Karpas-422 (cell line): ENCODE measurements at regions not wholly inside any gene's neighbourhood (a gene's known extent, or its start where the extent isn't known, plus 50 kb on each side); places are given as distances from the start of the nearest gene placed in this dataset.
"Not testable (repeated sequence)": the region's sequence is repeated elsewhere in the genome, so short reads cannot be mapped to it uniquely, and the experiment has no call there.

Experiments used
- DNase-seq: peaks from one replicate; pipeline ENCODE4 v3.0.0-alpha.2; 2015
- H2AFZ ChIP-seq: fragments of 200-600 bp; sonication (generic); 2 replicates; pipeline ENCODE4 v1.6.1; 2014; ENCODE audit warnings: antibody characterized with exemption, low read length, mixed read lengths
- H3K27ac ChIP-seq: fragments of 200-600 bp; sonication (generic); 2 replicates; pipeline ENCODE4 v1.5.1; 2014; ENCODE audit warnings: mild to moderate bottlenecking, low read length, moderate library complexity
- H3K27me3 ChIP-seq: fragments of 200-600 bp; sonication (generic); 2 replicates; pipeline ENCODE4 v1.6.1; 2014; ENCODE audit warnings: low read length, mixed read lengths
- H3K36me3 ChIP-seq: fragments of 200-600 bp; sonication (generic); 2 replicates; pipeline ENCODE4 v1.6.1; 2014; ENCODE audit warnings: low read length, mixed read lengths; ENCODE audit not compliant: insufficient read depth
- H3K4me1 ChIP-seq: fragments of 200-600 bp; sonication (generic); 2 replicates; pipeline ENCODE4 v1.6.1; 2014; ENCODE audit warnings: mild to moderate bottlenecking, low read length, mixed read lengths
- H3K4me2 ChIP-seq: fragments of 200-600 bp; sonication (generic); 2 replicates; pipeline ENCODE4 v1.6.1; 2014; ENCODE audit warnings: low read length, low read depth, mild to moderate bottlenecking; ENCODE audit not compliant: poor library complexity, severe bottlenecking
- H3K4me3 ChIP-seq: fragments of 200-600 bp; sonication (generic); 2 replicates; pipeline ENCODE4 v1.5.1; 2014; ENCODE audit warnings: mild to moderate bottlenecking, antibody characterized with exemption, low read length, mixed read lengths
- H3K79me2 ChIP-seq: fragments of 200-600 bp; sonication (generic); 2 replicates; pipeline ENCODE4 v1.6.1; 2014; ENCODE audit warnings: mild to moderate bottlenecking, low read length, mixed read lengths
- H3K9ac ChIP-seq: fragments of 200-600 bp; sonication (generic); 2 replicates; pipeline ENCODE4 v1.6.0; 2014; ENCODE audit warnings: low read length
- H3K9me2 ChIP-seq: fragments of 200-600 bp; sonication (generic), shearing (Covaris generic); replicated peaks from 2 replicates; pipeline ENCODE4 v1.6.0; 2014; ENCODE audit warnings: mild to moderate bottlenecking, low read length, moderate library complexity; ENCODE audit not compliant: insufficient read depth
- H3K9me3 ChIP-seq: fragments of 300-700, 200-600 bp; sonication (generic); 2 replicates; pipeline ENCODE4 v1.6.1; 2014; ENCODE audit warnings: low read length, mixed read lengths
- H4K20me1 ChIP-seq: fragments of 200-600 bp; sonication (generic); 2 replicates; pipeline ENCODE4 v1.6.1; 2014; ENCODE audit warnings: mild to moderate bottlenecking, antibody characterized with exemption, low read length, low read depth; ENCODE audit not compliant: insufficient read depth

GRCh38 chr9:65445991-65446390 lies 161.0 kb upstream of the FOXD4L5 start:
- not testable (repeated sequence) for H4K20me1 ChIP-seq, H3K79me2 ChIP-seq, H3K4me1 ChIP-seq, DNase-seq, H3K27me3 ChIP-seq, H3K4me2 ChIP-seq, H3K36me3 ChIP-seq, H3K9me3 ChIP-seq, H3K4me3 ChIP-seq, H3K9ac ChIP-seq, H3K27ac ChIP-seq, H2AFZ ChIP-seq, H3K9me2 ChIP-seq

GRCh38 chr9:65444943-65445342 lies 159.9 kb upstream of the FOXD4L5 start:
- Histone ChIP-seq H3K36me3 (no peaks in the 10 kb centered on the region), H3K79me2 (no peaks in the 10 kb centered on the region), H3K27me3 (no peaks in the 10 kb centered on the region), H3K27ac (no peak overlapping the region), H3K9me3 (peaks cover 5% of the 10 kb centered on the region; the same call in 1 of the 2 replicates), H3K4me2 (no peak overlapping the region), H3K9me2 (no peaks in the 10 kb centered on the region), H3K9ac (no peak overlapping the region), H4K20me1 (no peaks in the 10 kb centered on the region), H3K4me3 (no peak overlapping the region), H2AFZ (no peak overlapping the region), H3K4me1 (no peaks in the 10 kb centered on the region)
- DNase-seq: no peak

GRCh38 chr9:65442116-65442515 lies 157.1 kb upstream of the FOXD4L5 start:
- H3K79me2 ChIP-seq, H3K36me3 ChIP-seq, H3K27me3 ChIP-seq, H3K4me3 ChIP-seq, H3K27ac ChIP-seq, DNase-seq, H3K9ac ChIP-seq, H4K20me1 ChIP-seq, H3K9me2 ChIP-seq, H2AFZ ChIP-seq, H3K9me3 ChIP-seq, H3K4me2 ChIP-seq, H3K4me1 ChIP-seq: not testable (repeated sequence)

GRCh38 chr9:65441324-65441920 lies 156.4 kb upstream of the FOXD4L5 start:
- not testable (repeated sequence) for H3K4me2 ChIP-seq, H3K36me3 ChIP-seq, H3K9ac ChIP-seq, H3K27ac ChIP-seq, H2AFZ ChIP-seq, H3K27me3 ChIP-seq, H3K9me3 ChIP-seq, H3K79me2 ChIP-seq, H3K4me1 ChIP-seq, H4K20me1 ChIP-seq, H3K9me2 ChIP-seq, H3K4me3 ChIP-seq, DNase-seq

GRCh38 chr9:65437724-65438123 lies 152.7 kb upstream of the FOXD4L5 start:
- Histone ChIP-seq H3K4me3 (no peak overlapping the region), H3K9me2 (no peaks in the 10 kb centered on the region), H3K27ac (no peak overlapping the region), H3K79me2 (no peaks in the 10 kb centered on the region), H2AFZ (no peak overlapping the region), H3K9me3 (peaks cover 5% of the 10 kb centered on the region), H3K4me1 (no peaks in the 10 kb centered on the region), H3K27me3 (no peaks in the 10 kb centered on the region), H3K4me2 (no peak overlapping the region), H3K9ac (no peak overlapping the region), H4K20me1 (no peaks in the 10 kb centered on the region), H3K36me3 (no peaks in the 10 kb centered on the region)
- no peak for DNase-seq

GRCh38 chr9:65435464-65435863 lies 150.5 kb upstream of the FOXD4L5 start:
- Histone ChIP-seq H3K4me2 (no peak overlapping the region), H3K27ac (no peak overlapping the region), H2AFZ (no peak overlapping the region), H3K27me3 (no peaks in the 10 kb centered on the region), H3K36me3 (no peaks in the 10 kb centered on the region), H3K4me1 (no peaks in the 10 kb centered on the region), H3K9me2 (no peaks in the 10 kb centered on the region), H3K79me2 (no peaks in the 10 kb centered on the region), H4K20me1 (no peaks in the 10 kb centered on the region), H3K9me3 (peaks cover 9% of the 10 kb centered on the region), H3K4me3 (no peak overlapping the region), H3K9ac (no peak overlapping the region)
- no peak for DNase-seq

- no peak overlapping the region for H3K9ac ChIP-seq
- H3K27ac ChIP-seq: no peak overlapping the region
- no peaks in the 10 kb centered on the region for H3K36me3 ChIP-seq
- no peaks in the 10 kb centered on the region for H3K79me2 ChIP-seq
- no peak overlapping the region for H2AFZ ChIP-seq
- H4K20me1 ChIP-seq: no peaks in the 10 kb centered on the region
- no peak for DNase-seq
- peaks cover 9% of the 10 kb centered on the region for H3K9me3 ChIP-seq
- no peaks in the 10 kb centered on the region for H3K4me1 ChIP-seq
- H3K9me2 ChIP-seq: no peaks in the 10 kb centered on the region
- H3K4me2 ChIP-seq: no peak overlapping the region
- no peaks in the 10 kb centered on the region for H3K27me3 ChIP-seq
- no peak overlapping the region for H3K4me3 ChIP-seq
These were observed 147.8 kb upstream of the FOXD4L5 start for GRCh38 chr9:65432722-65433323.

- no peaks in the 10 kb centered on the region for H3K9me2 ChIP-seq
- H4K20me1 ChIP-seq: no peaks in the 10 kb centered on the region
- no peak overlapping the region for H3K9ac ChIP-seq
- no peaks in the 10 kb centered on the region for H3K4me1 ChIP-seq
- H3K4me3 ChIP-seq: no peak overlapping the region
- no peaks in the 10 kb centered on the region for H3K79me2 ChIP-seq
- H3K27ac ChIP-seq: no peak overlapping the region
- H3K4me2 ChIP-seq: no peak overlapping the region
- no peak for DNase-seq
- no peaks in the 10 kb centered on the region for H3K36me3 ChIP-seq
- H3K9me3 ChIP-seq: peaks cover 7% of the 10 kb centered on the region; the same call in 1 of the 2 replicates
- H2AFZ ChIP-seq: no peak overlapping the region
- no peaks in the 10 kb centered on the region for H3K27me3 ChIP-seq
These were observed 147.0 kb upstream of the FOXD4L5 start for GRCh38 chr9:65432051-65432450.
